B cell (primary cell): ENCODE measurements at regions not wholly inside any gene's neighbourhood (a gene's known extent, or its start where the extent isn't known, plus 50 kb on each side); places are given as distances from the start of the nearest gene placed in this dataset.

ENCODE experiments used
- ATAC-seq: fragments of 200-7000 bp; cut with Tn5 transposase; one replicate; pipeline ENCODE4 v1.10.0; 2021; ENCODE audit warnings: low read depth, mild to moderate bottlenecking, moderate number of reproducible peaks, moderate library complexity
- CTCF ChIA-PET: fragments of 350-600 bp; sonication (Branson Sonifier 250); formaldehyde crosslinking; loops from one replicate; lab custom pipeline; 2021; ENCODE audit warnings: antibody characterized with exemption, inconsistent platforms; lab: Charles Lee
- POLR2A ChIA-PET: fragments of 350-600 bp; sonication (Branson Sonifier 250); formaldehyde crosslinking; loops from one replicate; lab custom pipeline; 2021; ENCODE audit warnings: antibody characterized with exemption; lab: Charles Lee
- DNase-seq: peaks from one replicate; pipeline ENCODE4 v3.0.0; 2013
- H2AFZ ChIP-seq: 2 replicates; pipeline ENCODE4 v1.6.1; 2012; ENCODE audit warnings: mild to moderate bottlenecking, low read depth, low read length; ENCODE audit not compliant: insufficient read depth, poor library complexity, severe bottlenecking
- H3K27ac ChIP-seq, 2 donors: 1 replicate in 1 of 2; 2 replicates in 1 of 2; pipeline ENCODE4 v1.5.1; 2012 to 2013; ENCODE audit warnings: low read length in 2 of 2, mild to moderate bottlenecking in 2 of 2, moderate library complexity in 1 of 2
- H3K27me3 ChIP-seq, 4 experiments: fragments of 200-600 bp in 1 of 4; sonication (generic) in 1 of 4; replicated peaks in 1 of 4; 1 replicate in 2 of 4; 2 replicates in 2 of 4; pipeline versions ENCODE4 v1.6.1 to v1.7.0; 2013 to 2016; ENCODE audit warnings: low read length in 3 of 4, mild to moderate bottlenecking in 2 of 4, mixed read lengths in 1 of 4, moderate library complexity in 1 of 4; ENCODE audit not compliant: insufficient read depth in 4 of 4, control insufficient read depth in 3 of 4; ENCODE audit errors: control extremely low read depth in 1 of 4
- H3K36me3 ChIP-seq, 2 experiments: replicated peaks in 1 of 2; 1 replicate in 1 of 2; 2 replicates in 1 of 2; pipeline versions ENCODE4 v1.6.1 to v1.7.1; 2013; ENCODE audit warnings: low read length in 1 of 2; ENCODE audit not compliant: insufficient read depth in 2 of 2, control insufficient read depth in 1 of 2; ENCODE audit errors: control extremely low read depth in 1 of 2, extremely low read depth in 1 of 2
- H3K4me1 ChIP-seq, 2 donors: fragments of 200-600 bp in 1 of 2; sonication (generic) in 1 of 2; 1 replicate in 1 of 2; 2 replicates in 1 of 2; pipeline versions ENCODE4 v1.5.1 to v1.6.1; 2013 to 2017; ENCODE audit warnings: low read length in 2 of 2; ENCODE audit not compliant: control insufficient read depth in 2 of 2, insufficient read depth in 2 of 2
- H3K4me2 ChIP-seq: replicated peaks from 2 replicates; pipeline ENCODE3; 2012; ENCODE audit warnings: mild to moderate bottlenecking, low read depth, low read length; ENCODE audit not compliant: poor library complexity, severe bottlenecking
- H3K4me3 ChIP-seq, 5 experiments: fragments of 200-600 bp in 1 of 5; sonication (generic) in 1 of 5; 1 replicate in 3 of 5; 2 replicates in 2 of 5; pipeline versions ENCODE4 v1.5.1 to v1.7.0; 2011 to 2016; ENCODE audit warnings: low read length in 4 of 5, mild to moderate bottlenecking in 4 of 5, low read depth in 2 of 5, control low read depth in 1 of 5, moderate library complexity in 1 of 5; ENCODE audit not compliant: insufficient read depth in 1 of 5; ENCODE audit errors: control extremely low read depth in 1 of 5, extremely low read depth in 1 of 5
- H3K79me2 ChIP-seq: fragments of 200-600 bp; sonication (generic); one replicate; pipeline ENCODE4 v1.6.0; 2016; ENCODE audit warnings: low read length; ENCODE audit not compliant: control insufficient read depth, insufficient read depth
- H3K9ac ChIP-seq: fragments of 200-600 bp; sonication (generic); 2 replicates; pipeline ENCODE4 v1.6.1; 2017; ENCODE audit warnings: mild to moderate bottlenecking, low read length, moderate library complexity
- H3K9me3 ChIP-seq, 3 donors: one replicate each; pipeline versions ENCODE4 v1.6.1 to v1.7.1; 2013; ENCODE audit warnings: low read length in 2 of 3; ENCODE audit not compliant: control insufficient read depth in 2 of 3, insufficient read depth in 1 of 3; ENCODE audit errors: control extremely low read depth in 1 of 3
- H4K20me1 ChIP-seq: 2 replicates; pipeline ENCODE4 v1.6.0; 2012; ENCODE audit warnings: mild to moderate bottlenecking, low read length; ENCODE audit not compliant: insufficient read depth, control insufficient read depth, poor library complexity, severe bottlenecking
- H3K27ac Mint-ChIP-seq: one replicate; pipeline ENCODE4 v1.8.0; 2021; ENCODE audit warnings: mixed read lengths
- H3K27me3 Mint-ChIP-seq: one replicate; pipeline ENCODE4 v1.8.0; 2021; ENCODE audit warnings: mixed read lengths
- H3K4me1 Mint-ChIP-seq: one replicate; pipeline ENCODE4 v1.8.0; 2021; ENCODE audit warnings: mixed read lengths
- H3K4me3 Mint-ChIP-seq: one replicate; pipeline ENCODE4 v1.8.0; 2021; ENCODE audit warnings: mixed read lengths
- H3K9me3 Mint-ChIP-seq: one replicate; pipeline ENCODE4 v1.8.0; 2022; ENCODE audit warnings: mixed read lengths; ENCODE audit not compliant: insufficient read depth
- EZH2 ChIP-seq: IDR thresholded peaks from 2 replicates; pipeline ENCODE4 v1.6.1; 2012; ENCODE audit warnings: borderline replicate concordance, low read depth, mild to moderate bottlenecking, moderate library complexity, low read length; ENCODE audit not compliant: insufficient read depth, poor library complexity, severe bottlenecking
- WGBS: methylation state at CpG from one replicate; pipeline ENCODE4 v1.1.5; 2013; ENCODE audit warnings: missing lambda C conversion rate; ENCODE audit not compliant: insufficient coverage; 5-methylcytosine and 5-hydroxymethylcytosine counted together
- intact Hi-C: fragments of 100-400 bp; cut with micrococcal nuclease; formaldehyde crosslinking; loops from one replicate; pipeline ENCODE4 v1.10.0; 2022
- TF ChIP-seq, protein P1 (sequence below): fragments of 200-600 bp; IDR thresholded peaks from one replicate; pipeline ENCODE4 v1.8.0; 2022; ENCODE audit warnings: antibody characterized with exemption, mild to moderate bottlenecking

DNA sequence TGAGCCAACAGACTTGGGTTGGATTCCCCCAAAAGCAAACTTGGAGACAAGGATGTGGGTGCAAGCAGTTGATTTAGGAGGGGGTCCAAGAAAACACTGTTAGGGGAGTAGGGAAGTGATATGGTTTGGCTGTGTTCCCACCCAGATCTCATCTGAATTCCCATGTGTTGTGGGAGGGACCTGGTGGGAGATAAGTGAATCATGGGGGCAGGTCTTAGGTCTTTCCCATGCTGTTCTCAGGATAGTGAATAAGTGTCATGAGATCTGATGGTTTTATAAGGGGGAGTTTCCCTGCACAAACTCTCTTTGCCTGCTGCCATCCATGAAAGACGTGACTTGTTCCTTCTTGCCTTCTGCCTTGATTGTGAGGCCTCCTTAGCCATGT, 542.6 kb downstream of the DHX35 start:
- Histone ChIP-seq H2AFZ (no peak overlapping the region), H3K36me3 (no peaks in the 10 kb centered on the region), H3K4me2 (no peak overlapping the region), H3K9me3 (no peaks in the 10 kb centered on the region), H3K79me2 (no peaks in the 10 kb centered on the region), H4K20me1 (no peaks in the 10 kb centered on the region), H3K4me3 (no peak overlapping the region), H3K9ac (no peak overlapping the region), H3K27me3 (no peaks in the 10 kb centered on the region), H3K4me1 (no peaks in the 10 kb centered on the region), H3K27ac (no peak overlapping the region)
- POLR2A ChIA-PET: no interaction called here
- ATAC-seq: no peak
- CTCF ChIA-PET: no interaction called here
- Mint-ChIP-seq H3K9me3 (no peaks in the 10 kb centered on the region), H3K27me3 (peaks cover 4% of the 10 kb centered on the region), H3K4me1 (no peaks in the 10 kb centered on the region), H3K27ac (no peak overlapping the region), H3K4me3 (no peak overlapping the region)
- DNase-seq: no peak
- no peak for TF ChIP-seq EZH2
- TF ChIP-seq, protein P1, sequence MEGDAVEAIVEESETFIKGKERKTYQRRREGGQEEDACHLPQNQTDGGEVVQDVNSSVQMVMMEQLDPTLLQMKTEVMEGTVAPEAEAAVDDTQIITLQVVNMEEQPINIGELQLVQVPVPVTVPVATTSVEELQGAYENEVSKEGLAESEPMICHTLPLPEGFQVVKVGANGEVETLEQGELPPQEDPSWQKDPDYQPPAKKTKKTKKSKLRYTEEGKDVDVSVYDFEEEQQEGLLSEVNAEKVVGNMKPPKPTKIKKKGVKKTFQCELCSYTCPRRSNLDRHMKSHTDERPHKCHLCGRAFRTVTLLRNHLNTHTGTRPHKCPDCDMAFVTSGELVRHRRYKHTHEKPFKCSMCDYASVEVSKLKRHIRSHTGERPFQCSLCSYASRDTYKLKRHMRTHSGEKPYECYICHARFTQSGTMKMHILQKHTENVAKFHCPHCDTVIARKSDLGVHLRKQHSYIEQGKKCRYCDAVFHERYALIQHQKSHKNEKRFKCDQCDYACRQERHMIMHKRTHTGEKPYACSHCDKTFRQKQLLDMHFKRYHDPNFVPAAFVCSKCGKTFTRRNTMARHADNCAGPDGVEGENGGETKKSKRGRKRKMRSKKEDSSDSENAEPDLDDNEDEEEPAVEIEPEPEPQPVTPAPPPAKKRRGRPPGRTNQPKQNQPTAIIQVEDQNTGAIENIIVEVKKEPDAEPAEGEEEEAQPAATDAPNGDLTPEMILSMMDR: no peak
- intact Hi-C loops: no loop called here
- WGBS: 60% methylated on average over 1 of the region's 1 CpG

DNA sequence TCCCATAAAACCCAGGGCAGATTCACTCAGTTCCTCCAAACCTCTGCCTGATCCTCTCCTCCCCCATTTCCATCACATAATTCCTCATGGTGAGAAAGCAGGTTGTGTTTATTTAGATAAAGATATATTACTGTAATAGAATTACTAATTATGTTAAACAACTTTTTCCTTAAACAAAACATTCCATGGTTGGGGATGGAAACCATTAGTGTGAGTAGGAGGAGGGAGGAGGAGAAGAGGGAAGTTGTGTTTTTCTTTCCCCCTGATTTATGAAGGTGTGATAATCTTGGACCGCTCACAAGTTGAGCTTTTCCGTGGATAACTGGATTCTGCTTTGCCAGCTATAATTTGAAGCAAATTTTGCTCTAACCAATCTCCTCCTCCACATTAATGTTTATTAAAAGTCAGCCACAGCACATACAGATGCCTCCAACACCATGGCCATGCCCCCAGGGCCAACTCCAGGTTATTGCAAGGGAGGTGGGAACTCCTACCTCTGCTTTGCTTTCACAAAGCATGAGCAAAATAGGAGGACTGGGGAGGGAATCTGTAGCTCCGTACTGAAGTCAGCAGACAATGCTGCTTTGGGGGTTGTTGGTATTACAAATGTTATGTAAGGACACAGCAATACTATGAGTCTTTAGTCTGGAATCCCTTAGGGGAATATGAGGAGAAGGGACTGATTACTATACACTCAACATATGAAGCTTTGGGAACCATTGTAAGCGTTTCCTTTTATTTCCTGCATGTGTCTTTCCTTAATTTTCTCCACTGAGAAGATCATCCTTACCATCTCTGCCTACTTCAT, 542.0 kb downstream of the DHX35 start:
- Mint-ChIP-seq H3K9me3 (no peaks in the 10 kb centered on the region), H3K27ac (no peak overlapping the region), H3K4me3 (no peak overlapping the region), H3K27me3 (peaks cover 4% of the 10 kb centered on the region), H3K4me1 (no peaks in the 10 kb centered on the region)
- 83% methylated on average over 1 of the region's 4 CpGs for WGBS
- POLR2A ChIA-PET: no interaction called here
- no peaks in the 10 kb centered on the region for H3K36me3 ChIP-seq
- H3K4me3 ChIP-seq: no peak overlapping the region
- H3K4me1 ChIP-seq: no peaks in the 10 kb centered on the region
- intact Hi-C loops: no loop called here
- no peak for ATAC-seq
- no peak for TF ChIP-seq EZH2
- H3K4me2 ChIP-seq: no peak overlapping the region
- no peaks in the 10 kb centered on the region for H4K20me1 ChIP-seq
- no peaks in the 10 kb centered on the region for H3K79me2 ChIP-seq
- CTCF ChIA-PET: no interaction called here
- H3K27ac ChIP-seq: no peak overlapping the region
- no peaks in the 10 kb centered on the region for H3K27me3 ChIP-seq
- no peak for DNase-seq
- no peak overlapping the region for H3K9ac ChIP-seq
- H2AFZ ChIP-seq: no peak overlapping the region
- H3K9me3 ChIP-seq: no peaks in the 10 kb centered on the region
